Uterus (tissue), 2 donors: ENCODE measurements at regions not wholly inside any gene's neighbourhood (a gene's known extent, or its start where the extent isn't known, plus 50 kb on each side); places are given as distances from the start of the nearest gene placed in this dataset.

Experiments used
- CTCF ChIP-seq, 4 experiments: fragments of 200-600 bp in 2 of 4; fragments of 450-650 bp in 2 of 4; sonication (generic) in 2 of 4; IDR thresholded peaks; one replicate each; pipeline ENCODE4 v1.5.1; 2016 to 2019; ENCODE audit warnings: antibody characterized with exemption in 4 of 4, mild to moderate bottlenecking in 2 of 4, moderate library complexity in 1 of 4
- POLR2A ChIP-seq, 2 donors: fragments of 450-650 bp; IDR thresholded peaks; one replicate each; pipeline ENCODE4 v1.6.1; 2016; ENCODE audit warnings: antibody characterized with exemption in 2 of 2, mild to moderate bottlenecking in 1 of 2, moderate library complexity in 1 of 2

- TF ChIP-seq CTCF (IDR thresholded peaks at IDR 0.05) (no peak), POLR2A (IDR thresholded peaks at IDR 0.05) (no peak)
Observed at GRCh38 chr1:38117444-38117887, 70.9 kb upstream of the POU3F1 start.
